Coronary artery (tissue), 2 donors: ENCODE measurements at regions not wholly inside any gene's neighbourhood (a gene's known extent, or its start where the extent isn't known, plus 50 kb on each side); places are given as distances from the start of the nearest gene placed in this dataset.

Source experiments
- DNase-seq: peaks from one replicate; pipeline ENCODE4 v3.0.0-alpha.2; 2017; ENCODE audit warnings: low spot score
- H3K27ac ChIP-seq, 2 donors: fragments of 200-600 bp; sonication (generic); one replicate each; pipeline ENCODE4 v1.5.1; 2016 to 2019
- H3K4me3 ChIP-seq: fragments of 200-600 bp; sonication (generic); 2 replicates; pipeline ENCODE4 v1.5.1; 2016; ENCODE audit warnings: mild to moderate bottlenecking, moderate library complexity
- CTCF ChIP-seq: fragments of 200-600 bp; sonication (generic); IDR thresholded peaks from one replicate; pipeline ENCODE4 v1.5.1; 2019; ENCODE audit warnings: antibody characterized with exemption

DNA sequence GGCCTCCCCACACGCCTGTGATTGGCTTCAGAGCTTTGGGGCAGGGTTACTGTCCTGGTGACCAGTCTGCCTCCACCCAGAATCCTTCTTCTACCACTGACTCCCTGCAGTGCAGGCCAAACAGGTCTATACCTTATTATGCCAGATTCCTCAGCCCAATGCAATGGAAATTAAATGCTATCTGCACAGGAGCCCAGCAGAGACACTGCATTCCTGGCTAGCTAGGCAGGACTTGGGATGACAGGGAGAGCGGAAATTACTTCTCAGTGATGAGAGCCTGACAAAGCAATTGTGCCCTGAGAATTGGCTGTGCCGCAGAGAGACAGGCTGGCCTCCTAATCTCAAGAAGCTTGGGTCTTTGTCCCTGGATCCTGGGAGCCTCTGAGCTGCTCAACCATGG lies 143.8 kb upstream of the NCAM1 start:
- no peak for TF ChIP-seq CTCF
- Histone ChIP-seq H3K4me3 (no peak overlapping the region), H3K27ac (no peak overlapping the region)
- no peak for DNase-seq

DNA sequence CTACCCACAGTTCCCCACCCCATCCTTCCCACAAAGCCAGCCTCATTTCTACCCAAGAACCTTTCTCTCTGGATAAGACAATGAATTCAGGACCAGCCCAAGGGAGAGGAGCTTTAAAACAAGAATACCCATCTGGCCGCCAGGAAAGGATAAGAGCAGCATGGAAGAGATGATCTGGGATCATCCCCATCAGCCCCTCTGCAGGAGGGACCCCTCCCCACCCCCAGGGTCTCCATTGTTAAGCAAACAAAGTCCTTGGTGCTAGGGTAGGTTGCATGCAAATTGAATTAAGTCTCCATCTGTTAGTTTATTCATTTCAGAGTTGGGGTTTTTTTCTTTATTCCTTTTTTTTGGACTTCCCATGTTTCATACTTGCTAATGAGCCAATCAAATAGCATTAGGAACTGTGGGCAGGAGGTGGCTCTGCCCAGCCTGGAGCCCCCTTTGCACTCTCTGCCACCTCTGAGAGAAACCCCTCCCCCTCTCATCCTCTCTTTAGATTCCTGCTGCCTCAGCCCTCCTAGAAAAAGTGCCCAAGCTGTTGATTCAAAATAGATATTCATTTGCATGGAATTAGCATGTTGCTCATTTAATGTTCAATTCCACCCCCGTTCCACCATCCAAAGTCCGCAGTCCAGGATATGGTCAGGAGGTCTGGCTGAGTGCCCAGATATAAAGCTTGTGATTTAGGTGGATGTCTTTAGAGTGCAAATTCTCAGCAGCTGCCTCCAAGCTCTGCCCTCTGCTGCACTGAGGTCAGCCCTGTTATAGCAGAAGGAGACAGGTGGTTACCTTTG lies 138.5 kb upstream of the NCAM1 start:
- no peak for DNase-seq
- Histone ChIP-seq H3K4me3 (no peak overlapping the region), H3K27ac (no peak overlapping the region)
- no peak for TF ChIP-seq CTCF

DNA sequence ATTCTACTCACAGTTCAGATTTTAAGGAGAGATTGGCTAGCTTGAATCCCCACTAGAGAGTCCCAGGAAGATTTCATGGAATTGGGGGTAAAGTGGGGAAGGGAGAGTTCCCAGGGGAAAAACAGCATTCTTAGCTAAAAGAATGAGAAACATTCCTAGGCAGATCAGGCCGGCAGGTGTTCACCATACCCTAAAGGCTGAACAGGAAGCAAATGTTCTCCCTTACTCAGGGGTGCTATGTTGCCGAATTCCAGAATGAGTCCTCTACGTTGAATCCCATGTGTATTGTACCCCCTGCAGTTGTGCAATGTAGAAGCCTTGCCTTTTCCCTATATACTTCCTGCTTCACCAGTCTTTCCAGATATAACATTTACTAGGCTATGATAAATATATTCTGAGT lies 135.2 kb upstream of the NCAM1 start:
- TF ChIP-seq CTCF = no peak
- no peak for DNase-seq
- Histone ChIP-seq H3K27ac (no peak overlapping the region), H3K4me3 (no peak overlapping the region)

- DNase-seq = no peak
- H3K4me3 ChIP-seq = no peak overlapping the region
- TF ChIP-seq CTCF = no peak
- no peak overlapping the region for H3K27ac ChIP-seq
Measured at GRCh38 chr11:112826788-112827187, 134.4 kb upstream of the NCAM1 start.

GRCh38 chr11:112828421-112828820 lies 132.8 kb upstream of the NCAM1 start:
- DNase-seq = no peak
- TF ChIP-seq CTCF = no peak
- no peak overlapping the region for H3K4me3 ChIP-seq
- no peak overlapping the region for H3K27ac ChIP-seq

DNA sequence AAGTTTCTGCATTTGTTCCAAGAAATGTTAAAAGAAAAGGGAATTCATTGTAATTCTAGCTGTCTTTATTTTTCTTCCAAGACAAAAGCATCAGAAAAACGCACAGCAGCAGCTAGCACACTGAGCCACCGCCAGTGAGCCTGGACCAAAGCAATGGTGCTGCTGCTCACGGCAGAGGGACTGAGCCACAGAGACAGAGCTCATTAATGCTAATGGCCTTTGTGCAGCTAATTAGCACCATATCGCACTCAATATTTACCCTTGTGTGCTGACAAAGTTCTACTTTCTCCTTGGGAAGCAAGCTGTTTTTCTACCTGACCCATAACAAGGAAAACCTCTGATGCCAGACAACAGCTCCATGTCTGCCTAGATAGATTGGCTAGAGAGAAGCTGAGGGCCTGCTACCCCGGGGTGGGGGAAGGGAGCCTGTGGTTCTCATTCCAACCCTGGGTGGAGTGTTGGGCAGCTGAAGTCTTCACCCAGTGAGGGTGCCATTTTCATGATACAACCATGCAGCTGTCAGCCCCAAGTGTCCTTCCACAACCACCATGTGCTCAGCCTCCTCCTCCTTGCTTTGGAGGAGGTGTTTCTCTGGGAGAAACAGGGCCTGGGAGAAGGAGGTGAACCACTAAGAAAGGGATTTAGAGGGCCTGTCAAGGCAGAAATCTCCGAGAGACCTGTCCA lies 131.1 kb upstream of the NCAM1 start:
- DNase-seq = peak; percentile 55
- no peak for TF ChIP-seq CTCF
- H3K27ac ChIP-seq = no peak overlapping the region
- H3K4me3 ChIP-seq = no peak overlapping the region

DNA sequence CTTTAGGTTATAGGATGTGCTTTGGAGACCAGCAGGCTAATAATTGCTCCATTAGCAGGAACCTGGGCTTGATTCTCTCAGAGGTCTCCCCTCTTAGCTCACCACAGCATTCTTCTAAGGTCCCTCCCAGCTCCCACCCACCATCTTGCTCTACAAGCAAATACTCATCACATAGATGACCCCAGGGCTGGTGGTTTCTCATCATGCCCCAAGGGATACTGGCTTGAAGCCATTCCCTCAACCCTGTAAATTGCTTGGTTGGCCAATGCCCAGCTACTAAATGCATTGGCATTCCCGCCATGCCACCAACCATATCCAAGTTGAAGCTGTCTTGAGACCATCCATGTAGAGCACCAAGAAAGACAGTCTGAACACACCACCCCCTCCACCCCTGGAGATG lies 130.2 kb upstream of the NCAM1 start:
- H3K4me3 ChIP-seq = no peak overlapping the region
- no peak for TF ChIP-seq CTCF

More for the DNA sequence above, 130.2 kb upstream of the NCAM1 start:
- no peak overlapping the region for H3K27ac ChIP-seq
- DNase-seq = peak; percentile 56
